PFSK-1 (cell line): ENCODE measurements at regions not wholly inside any gene's neighbourhood (a gene's known extent, or its start where the extent isn't known, plus 50 kb on each side); places are given as distances from the start of the nearest gene placed in this dataset.

ENCODE experiments used
- POLR2AphosphoS5 ChIP-seq: IDR thresholded peaks from 2 replicates; pipeline ENCODE4 v1.6.1; 2012; ENCODE audit warnings: low read depth, mild to moderate bottlenecking, control low read depth, low read length, moderate library complexity
- SIN3A ChIP-seq: IDR thresholded peaks from 2 replicates; pipeline ENCODE4 v1.6.1; 2012; ENCODE audit warnings: mild to moderate bottlenecking, low read length, moderate library complexity, borderline replicate concordance; ENCODE audit not compliant: insufficient read depth
- TAF1 ChIP-seq: IDR thresholded peaks from 2 replicates; pipeline ENCODE4 v1.6.1; 2012; ENCODE audit warnings: low read length, control low read depth, borderline replicate concordance; ENCODE audit not compliant: insufficient read depth

- TF ChIP-seq POLR2AphosphoS5 (no peak), TAF1 (no peak), SIN3A (no peak)
These were observed 107.7 kb upstream of the RASGRP1 start for GRCh38 chr15:38672273-38672672.
